ENCODE measurements at regions not wholly inside any gene's neighbourhood (a gene's known extent, or its start where the extent isn't known, plus 50 kb on each side); places are given as distances from the start of the nearest gene placed in this dataset.
A peak's percentile ranks its signal among the peaks of the same experiment; 100 is the strongest.
"Not testable (repeated sequence)": the region's sequence is repeated elsewhere in the genome, so short reads cannot be mapped to it uniquely, and the experiment has no call there.

- not testable (repeated sequence) for H3K9me3 ChIP-seq (replicated peaks); DNase-seq; H3K4me1 ChIP-seq; H3K27ac ChIP-seq; H3K4me3 ChIP-seq; H3K27me3 ChIP-seq; H3K36me3 ChIP-seq
Observed at GRCh38 chrX:122375533-122375932, 808.5 kb upstream of the GRIA3 start.

GRCh38 chrX:122389005-122389404, 795.1 kb upstream of the GRIA3 start:
- no peak for DNase-seq
- Histone ChIP-seq H3K36me3 (no peaks in the 10 kb centered on the region), H3K4me1 (no peaks in the 10 kb centered on the region), H3K27me3 (no peaks in the 10 kb centered on the region), H3K9me3 (replicated peaks) (no peaks in the 10 kb centered on the region), H3K4me3 (no peak overlapping the region), H3K27ac (no peak overlapping the region)

- H3K27me3 ChIP-seq = no peaks in the 10 kb centered on the region
- no peaks in the 10 kb centered on the region for H3K36me3 ChIP-seq
Observed at GRCh38 chrX:122418758-122419157, 765.3 kb upstream of the GRIA3 start.

GRCh38 chrX:122421434-122422121, 762.5 kb upstream of the GRIA3 start:
- no peak for DNase-seq
- Histone ChIP-seq H3K4me1 (no peaks in the 10 kb centered on the region), H3K27me3 (no peaks in the 10 kb centered on the region), H3K36me3 (no peaks in the 10 kb centered on the region), H3K27ac (no peak overlapping the region), H3K4me3 (no peak overlapping the region), H3K9me3 (replicated peaks) (no peaks in the 10 kb centered on the region)

More at GRCh38 chrX:122418758-122419157, 765.3 kb upstream of the GRIA3 start:
- Histone ChIP-seq H3K9me3 (replicated peaks) (no peaks in the 10 kb centered on the region), H3K27ac (no peak overlapping the region), H3K4me1 (no peaks in the 10 kb centered on the region), H3K4me3 (no peak overlapping the region)
- no peak for DNase-seq

- no peaks in the 10 kb centered on the region for H3K9me3 ChIP-seq (replicated peaks)
- DNase-seq = no peak
- no peaks in the 10 kb centered on the region for H3K4me1 ChIP-seq
- H3K4me3 ChIP-seq = no peak overlapping the region
- H3K27me3 ChIP-seq = no peaks in the 10 kb centered on the region
- no peak overlapping the region for H3K27ac ChIP-seq
- H3K36me3 ChIP-seq = no peaks in the 10 kb centered on the region
Observed at GRCh38 chrX:122422547-122422946, 761.5 kb upstream of the GRIA3 start.

GRCh38 chrX:122434942-122435341, 749.1 kb upstream of the GRIA3 start:
- no peaks in the 10 kb centered on the region for H3K27me3 ChIP-seq
- H3K4me3 ChIP-seq = no peak overlapping the region
- no peak overlapping the region for H3K27ac ChIP-seq
- no peak for DNase-seq
- H3K4me1 ChIP-seq = no peaks in the 10 kb centered on the region
- H3K36me3 ChIP-seq = no peaks in the 10 kb centered on the region
- H3K9me3 ChIP-seq (replicated peaks) = no peaks in the 10 kb centered on the region

GRCh38 chrX:122439831-122440230, 744.2 kb upstream of the GRIA3 start:
- Histone ChIP-seq H3K27ac (no peak overlapping the region), H3K36me3 (no peaks in the 10 kb centered on the region), H3K27me3 (no peaks in the 10 kb centered on the region), H3K4me1 (no peaks in the 10 kb centered on the region), H3K9me3 (replicated peaks) (no peaks in the 10 kb centered on the region), H3K4me3 (no peak overlapping the region)
- peak in 1 of 2 experiments; percentile 22 for DNase-seq

GRCh38 chrX:122440832-122441231, 743.2 kb upstream of the GRIA3 start:
- H3K36me3 ChIP-seq = no peaks in the 10 kb centered on the region
- no peaks in the 10 kb centered on the region for H3K4me1 ChIP-seq
- no peaks in the 10 kb centered on the region for H3K9me3 ChIP-seq (replicated peaks)
- no peaks in the 10 kb centered on the region for H3K27me3 ChIP-seq
- DNase-seq = no peak
- no peak overlapping the region for H3K4me3 ChIP-seq
- H3K27ac ChIP-seq = no peak overlapping the region

- Histone ChIP-seq H3K9me3 (replicated peaks) (no peaks in the 10 kb centered on the region), H3K4me3 (no peak overlapping the region), H3K27ac (no peak overlapping the region), H3K4me1 (no peaks in the 10 kb centered on the region), H3K36me3 (no peaks in the 10 kb centered on the region), H3K27me3 (no peaks in the 10 kb centered on the region)
- no peak for DNase-seq
Observed at GRCh38 chrX:122441451-122441850, 742.6 kb upstream of the GRIA3 start.

GRCh38 chrX:122445466-122445865, 738.6 kb upstream of the GRIA3 start:
- Histone ChIP-seq H3K4me1 (no peaks in the 10 kb centered on the region), H3K36me3 (no peaks in the 10 kb centered on the region), H3K27ac (no peak overlapping the region), H3K27me3 (no peaks in the 10 kb centered on the region), H3K9me3 (replicated peaks) (no peaks in the 10 kb centered on the region), H3K4me3 (no peak overlapping the region)
- no peak for DNase-seq

GRCh38 chrX:122464341-122464740, 719.7 kb upstream of the GRIA3 start:
- Histone ChIP-seq H3K27ac (no peak overlapping the region), H3K36me3 (no peaks in the 10 kb centered on the region), H3K27me3 (no peaks in the 10 kb centered on the region), H3K4me1 (peaks cover 9% of the 10 kb centered on the region), H3K9me3 (replicated peaks) (peaks cover 4% of the 10 kb centered on the region; the same call in 1 of the 2 replicates), H3K4me3 (no peak overlapping the region)
- no peak for DNase-seq

- Histone ChIP-seq H3K27ac (no peak overlapping the region), H3K4me3 (no peak overlapping the region), H3K27me3 (no peaks in the 10 kb centered on the region), H3K9me3 (replicated peaks) (no peaks in the 10 kb centered on the region), H3K4me1 (peaks cover 2% of the 10 kb centered on the region; the same call in 1 of the 2 replicates), H3K36me3 (no peaks in the 10 kb centered on the region)
- no peak for DNase-seq
Observed at GRCh38 chrX:122475306-122475705, 708.8 kb upstream of the GRIA3 start.

- H3K4me3 ChIP-seq = no peak overlapping the region
- no peak overlapping the region for H3K27ac ChIP-seq
- no peaks in the 10 kb centered on the region; the same call in 1 of the 2 replicates for H3K9me3 ChIP-seq (replicated peaks)
- H3K27me3 ChIP-seq = no peaks in the 10 kb centered on the region
- no peak for DNase-seq
- H3K36me3 ChIP-seq = no peaks in the 10 kb centered on the region
- no peaks in the 10 kb centered on the region for H3K4me1 ChIP-seq
Observed at GRCh38 chrX:122500556-122500955, 683.5 kb upstream of the GRIA3 start.

- no peak for DNase-seq
- no peaks in the 10 kb centered on the region for H3K4me1 ChIP-seq
- H3K36me3 ChIP-seq = no peaks in the 10 kb centered on the region
- H3K4me3 ChIP-seq = no peak overlapping the region
- no peaks in the 10 kb centered on the region for H3K27me3 ChIP-seq
- H3K27ac ChIP-seq = no peak overlapping the region
- H3K9me3 ChIP-seq (replicated peaks) = no peaks in the 10 kb centered on the region
Observed at GRCh38 chrX:122501652-122502051, 682.4 kb upstream of the GRIA3 start.

- H3K27me3 ChIP-seq = no peaks in the 10 kb centered on the region
- H3K36me3 ChIP-seq = no peaks in the 10 kb centered on the region
- H3K4me1 ChIP-seq = no peaks in the 10 kb centered on the region
- H3K4me3 ChIP-seq = no peak overlapping the region
- no peak for DNase-seq
- H3K9me3 ChIP-seq (replicated peaks) = no peaks in the 10 kb centered on the region
- no peak overlapping the region for H3K27ac ChIP-seq
Observed at GRCh38 chrX:122504026-122504425, 680.1 kb upstream of the GRIA3 start.

- H3K4me3 ChIP-seq = no peak overlapping the region
- DNase-seq = no peak
- no peaks in the 10 kb centered on the region for H3K27me3 ChIP-seq
- no peak overlapping the region for H3K27ac ChIP-seq
- H3K9me3 ChIP-seq (replicated peaks) = no peaks in the 10 kb centered on the region
- no peaks in the 10 kb centered on the region for H3K4me1 ChIP-seq
- H3K36me3 ChIP-seq = no peaks in the 10 kb centered on the region
Observed at GRCh38 chrX:122512561-122513072, 671.5 kb upstream of the GRIA3 start.
